Kidney (tissue), 10 donors: ENCODE measurements at regions not wholly inside any gene's neighbourhood (a gene's known extent, or its start where the extent isn't known, plus 50 kb on each side); places are given as distances from the start of the nearest gene placed in this dataset.
"Not testable (repeated sequence)": the region's sequence is repeated elsewhere in the genome, so short reads cannot be mapped to it uniquely, and the experiment has no call there.

ENCODE experiments used
- DNase-seq, 5 donors: peaks; one replicate each; pipeline ENCODE4 v3.0.0-alpha.2; 2013 to 2020
- FAIRE-seq: peaks from 2 replicates; lab custom pipeline; 2012; peaks lifted over from hg19 to GRCh38; lab: Jason Lieb, UNC
- H3K27ac ChIP-seq, 2 donors: one replicate each; pipeline ENCODE4 v1.7.0; 2013; ENCODE audit warnings: low read depth in 2 of 2, low read length in 2 of 2, inconsistent platforms in 1 of 2
- H3K27me3 ChIP-seq: one replicate; pipeline ENCODE4 v1.7.1; 2013; ENCODE audit warnings: low read length, inconsistent platforms; ENCODE audit not compliant: control insufficient read depth, insufficient read depth
- H3K36me3 ChIP-seq, 3 donors: one replicate each; pipeline versions ENCODE4 v1.7.0 to v1.7.1; 2013; ENCODE audit warnings: low read length in 3 of 3, control low read depth in 1 of 3, inconsistent platforms in 1 of 3; ENCODE audit not compliant: insufficient read depth in 3 of 3, control insufficient read depth in 2 of 3
- H3K4me1 ChIP-seq, 3 donors: one replicate each; pipeline versions ENCODE4 v1.7.0 to v1.7.1; 2013; ENCODE audit warnings: low read length in 3 of 3, inconsistent platforms in 1 of 3, low read depth in 1 of 3; ENCODE audit not compliant: control insufficient read depth in 2 of 3, insufficient read depth in 2 of 3
- H3K4me3 ChIP-seq, 3 donors: one replicate each; pipeline versions ENCODE4 v1.7.0 to v1.8.1; 2013; ENCODE audit warnings: low read length in 3 of 3, control low read depth in 1 of 3, inconsistent platforms in 1 of 3
- H3K9ac ChIP-seq, 3 donors: one replicate each; pipeline versions ENCODE4 v1.7.0 to v1.7.1; 2013; ENCODE audit warnings: low read length in 3 of 3, control low read depth in 1 of 3, inconsistent platforms in 1 of 3
- H3K9me3 ChIP-seq, 3 donors: one replicate each; pipeline versions ENCODE4 v1.7.0 to v1.7.1; 2013; ENCODE audit warnings: low read length in 3 of 3, control low read depth in 1 of 3, inconsistent platforms in 1 of 3; ENCODE audit not compliant: control insufficient read depth in 2 of 3, insufficient read depth in 1 of 3
- intact Hi-C: fragments of 100-400 bp; cut with DNase I; formaldehyde crosslinking; loops from one replicate; pipeline ENCODE4 v1.11.1; 2022
- donor health status: control.
- donor health status: control.
- donor health status: DM: yes; HTN: yes; CAD: no.
- donor health status: Normal renal cell carcinoma (clear cell type).

GRCh38 chr9:40169204-40169603 lies 813.7 kb downstream of the SPATA31A1 start:
- H3K9ac ChIP-seq, intact Hi-C loops, H3K36me3 ChIP-seq, H3K9me3 ChIP-seq, H3K27ac ChIP-seq, H3K4me1 ChIP-seq, H3K4me3 ChIP-seq, H3K27me3 ChIP-seq, FAIRE-seq, DNase-seq: not testable (repeated sequence)

GRCh38 chr9:40173316-40173715 lies 817.8 kb downstream of the SPATA31A1 start:
- H3K27ac ChIP-seq, FAIRE-seq, H3K9ac ChIP-seq, H3K4me3 ChIP-seq, H3K27me3 ChIP-seq, DNase-seq, intact Hi-C loops, H3K9me3 ChIP-seq, H3K36me3 ChIP-seq, H3K4me1 ChIP-seq: not testable (repeated sequence)

- H3K4me3 ChIP-seq, H3K36me3 ChIP-seq, H3K9me3 ChIP-seq, H3K4me1 ChIP-seq, intact Hi-C loops, H3K27ac ChIP-seq, DNase-seq, H3K9ac ChIP-seq, FAIRE-seq, H3K27me3 ChIP-seq: not testable (repeated sequence)
Measured at GRCh38 chr9:40174035-40174434, 818.6 kb downstream of the SPATA31A1 start.

GRCh38 chr9:40177403-40177802 lies 821.9 kb downstream of the SPATA31A1 start:
- H3K27ac ChIP-seq, H3K36me3 ChIP-seq, H3K4me1 ChIP-seq, H3K9ac ChIP-seq, H3K27me3 ChIP-seq, H3K9me3 ChIP-seq, intact Hi-C loops, FAIRE-seq, H3K4me3 ChIP-seq: not testable (repeated sequence)
- DNase-seq: peak in 2 of 5 donors; percentile 5 to 33

- H3K9ac ChIP-seq, H3K36me3 ChIP-seq, H3K9me3 ChIP-seq, H3K27me3 ChIP-seq, H3K27ac ChIP-seq, FAIRE-seq, H3K4me3 ChIP-seq, intact Hi-C loops, H3K4me1 ChIP-seq: not testable (repeated sequence)
- peak in 1 of 5 donors; percentile 22 for DNase-seq
Measured at GRCh38 chr9:40191403-40191802, 835.9 kb downstream of the SPATA31A1 start.

DNA sequence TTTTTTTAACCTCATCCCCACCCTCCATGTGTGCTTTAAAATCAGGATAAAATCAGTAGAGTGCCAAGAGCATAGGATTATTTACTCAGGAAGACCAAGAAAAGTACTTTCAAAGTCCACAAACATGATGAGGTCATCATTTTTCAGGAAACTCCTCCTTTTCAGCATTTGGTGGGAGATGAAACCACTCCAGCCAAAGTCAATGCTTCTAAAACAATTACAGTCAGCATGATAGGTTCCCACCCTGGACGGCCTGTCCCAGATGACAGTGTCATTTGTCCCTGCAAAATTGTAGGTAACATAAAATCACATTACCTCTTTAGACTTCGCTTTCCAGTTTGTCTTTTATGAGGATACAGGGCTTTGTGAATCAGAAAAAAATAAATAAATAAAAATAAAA lies 836.7 kb downstream of the SPATA31A1 start:
- FAIRE-seq, intact Hi-C loops: not testable (repeated sequence)

GRCh38 chr9:40196165-40196714 lies 840.8 kb downstream of the SPATA31A1 start:
- H3K4me3 ChIP-seq, H3K9ac ChIP-seq, H3K27me3 ChIP-seq, intact Hi-C loops, H3K36me3 ChIP-seq, H3K9me3 ChIP-seq, H3K27ac ChIP-seq, FAIRE-seq, H3K4me1 ChIP-seq: not testable (repeated sequence)
- DNase-seq: peak in 1 of 5 donors; percentile 31

More for the DNA sequence above, 836.7 kb downstream of the SPATA31A1 start:
- H3K36me3 ChIP-seq, H3K9ac ChIP-seq, H3K27ac ChIP-seq, DNase-seq, H3K27me3 ChIP-seq, H3K9me3 ChIP-seq, H3K4me1 ChIP-seq, H3K4me3 ChIP-seq: not testable (repeated sequence)

- FAIRE-seq, H3K36me3 ChIP-seq, H3K27ac ChIP-seq, H3K4me1 ChIP-seq, intact Hi-C loops, H3K27me3 ChIP-seq, H3K4me3 ChIP-seq, H3K9ac ChIP-seq, H3K9me3 ChIP-seq: not testable (repeated sequence)
- peak in 1 of 5 donors; percentile 14 for DNase-seq
Measured at GRCh38 chr9:40196803-40197202, 841.3 kb downstream of the SPATA31A1 start.
